Keratinocyte (primary cell): ENCODE measurements at regions not wholly inside any gene's neighbourhood (a gene's known extent, or its start where the extent isn't known, plus 50 kb on each side); places are given as distances from the start of the nearest gene placed in this dataset.

Experiments used
- DNase-seq: peaks from one replicate; pipeline ENCODE4 v3.0.0-alpha.2; 2011; ENCODE audit warnings: low read depth, missing footprints, low spot score
- FAIRE-seq: peaks from 2 replicates; lab custom pipeline; 2011; peaks lifted over from hg19 to GRCh38; lab: Jason Lieb, UNC
- H2AFZ ChIP-seq: 2 replicates; pipeline ENCODE4 v1.6.0; 2012; ENCODE audit warnings: low read length, control low read depth, inconsistent platforms; ENCODE audit not compliant: control insufficient read depth
- H3K27ac ChIP-seq: 2 replicates; pipeline ENCODE4 v1.5.1; 2011; ENCODE audit warnings: low read length; ENCODE audit not compliant: control insufficient read depth, insufficient read depth
- H3K27me3 ChIP-seq: 3 replicates; pipeline ENCODE4 v1.6.0; 2011; ENCODE audit warnings: low read length; ENCODE audit not compliant: control insufficient read depth, insufficient read depth; ENCODE audit errors: extremely low read depth
- H3K36me3 ChIP-seq, 2 experiments: 2 replicates in 1 of 2; 3 replicates in 1 of 2; pipeline ENCODE4 v1.5.1; 2011; ENCODE audit warnings: low read length in 2 of 2, mild to moderate bottlenecking in 1 of 2; ENCODE audit not compliant: control insufficient read depth in 2 of 2, insufficient read depth in 2 of 2; ENCODE audit errors: extremely low read depth in 1 of 2
- H3K4me1 ChIP-seq: 3 replicates; pipeline ENCODE4 v1.5.1; 2011; ENCODE audit warnings: low read length; ENCODE audit not compliant: control insufficient read depth, insufficient read depth; ENCODE audit errors: extremely low read depth
- H3K4me2 ChIP-seq: 3 replicates; pipeline ENCODE4 v1.6.0; 2011; ENCODE audit warnings: low read depth, low read length; ENCODE audit not compliant: control insufficient read depth, insufficient read depth; ENCODE audit errors: extremely low read depth
- H3K4me3 ChIP-seq, 3 experiments: fragments of 200-600 bp in 1 of 3; sonication (generic) in 1 of 3; 2 replicates in 2 of 3; 3 replicates in 1 of 3; pipeline ENCODE4 v1.5.1; 2011 to 2016; ENCODE audit warnings: low read length in 3 of 3, mild to moderate bottlenecking in 3 of 3, control low read depth in 2 of 3, inconsistent platforms in 1 of 3, low read depth in 1 of 3, mixed read lengths in 1 of 3, mixed run types in 1 of 3, moderate library complexity in 1 of 3; ENCODE audit not compliant: control insufficient read depth in 2 of 3, insufficient read depth in 2 of 3; ENCODE audit errors: extremely low read depth in 1 of 3
- H3K79me2 ChIP-seq: 2 replicates; pipeline ENCODE4 v1.6.0; 2012; ENCODE audit warnings: low read length; ENCODE audit not compliant: control insufficient read depth, insufficient read depth
- H3K9ac ChIP-seq: 3 replicates; pipeline ENCODE4 v1.6.0; 2011; ENCODE audit warnings: low read length; ENCODE audit not compliant: control insufficient read depth, insufficient read depth; ENCODE audit errors: extremely low read depth
- H3K9me1 ChIP-seq: 3 replicates; pipeline ENCODE4 v1.6.0; 2011; ENCODE audit warnings: low read length; ENCODE audit not compliant: control insufficient read depth, insufficient read depth; ENCODE audit errors: extremely low read depth
- H3K9me3 ChIP-seq: 2 replicates; pipeline ENCODE4 v1.5.1; 2012; ENCODE audit warnings: low read depth, low read length; ENCODE audit not compliant: control insufficient read depth
- H4K20me1 ChIP-seq: 3 replicates; pipeline ENCODE4 v1.6.0; 2011; ENCODE audit warnings: low read length; ENCODE audit not compliant: control insufficient read depth, insufficient read depth; ENCODE audit errors: extremely low read depth
- CTCF ChIP-seq, 3 experiments: IDR thresholded peaks in 1 of 3; conservative IDR thresholded peaks in 1 of 3; optimal IDR thresholded peaks in 1 of 3; 2 replicates in 2 of 3; 3 replicates in 1 of 3; pipeline versions ENCODE3 to v1.5.1; 2011; ENCODE audit warnings: low read length in 3 of 3, mild to moderate bottlenecking in 3 of 3, moderate library complexity in 2 of 3, control low read depth in 1 of 3, inconsistent platforms in 1 of 3; ENCODE audit not compliant: insufficient read depth in 2 of 3; ENCODE audit errors: extremely low read depth in 1 of 3
- EZH2 ChIP-seq: IDR thresholded peaks from one replicate; pipeline ENCODE4 v1.6.1; 2012; ENCODE audit warnings: inconsistent platforms, mild to moderate bottlenecking, low read length, moderate library complexity
- dilution Hi-C: fragments of 300-500 bp; cut with MboI; formaldehyde crosslinking; loops from one replicate; pipeline ENCODE4 v1.7.0; 2020; ENCODE audit warnings: low sequenced_read_pairs; ENCODE audit not compliant: extremely low pct_ligation_motif_present

- Histone ChIP-seq H3K9ac (no peak overlapping the region), H3K4me2 (no peak overlapping the region), H3K4me3 (no peak overlapping the region), H3K27ac (no peak overlapping the region), H3K4me1 (no peaks in the 10 kb centered on the region), H3K9me1 (no peaks in the 10 kb centered on the region), H2AFZ (no peak overlapping the region), H3K27me3 (peaks cover 1% of the 10 kb centered on the region), H4K20me1 (no peaks in the 10 kb centered on the region), H3K79me2 (no peaks in the 10 kb centered on the region), H3K9me3 (no peaks in the 10 kb centered on the region), H3K36me3 (no peaks in the 10 kb centered on the region)
- TF ChIP-seq EZH2 (no peak), CTCF (optimal IDR thresholded peaks at IDR 0.05 in 1 of 3, IDR thresholded peaks at IDR 0.05 in 1 of 3, conservative IDR thresholded peaks at IDR 0.05 in 1 of 3; ENCODE audit: extremely low read depth in 1 of 3, insufficient read depth in 2 of 3, low read length in 3 of 3) (no peak)
- dilution Hi-C loops, result no loop called here
- DNase-seq (no peak), FAIRE-seq (no peak)
These were observed 173.7 kb upstream of the PRPS1L1 start for GRCh38 chr7:18201350-18201749.

GRCh38 chr7:18202315-18203045 is 174.8 kb upstream of the PRPS1L1 start:
- no peaks in the 10 kb centered on the region for H4K20me1 ChIP-seq

More at GRCh38 chr7:18202315-18203045, 174.8 kb upstream of the PRPS1L1 start:
- Histone ChIP-seq H3K9ac (no peak overlapping the region), H3K27ac (no peak overlapping the region), H3K79me2 (no peaks in the 10 kb centered on the region), H3K4me3 (no peak overlapping the region), H2AFZ (no peak overlapping the region), H3K36me3 (no peaks in the 10 kb centered on the region), H3K9me3 (no peaks in the 10 kb centered on the region), H3K27me3 (no peaks in the 10 kb centered on the region), H3K4me2 (no peak overlapping the region), H3K9me1 (no peaks in the 10 kb centered on the region), H3K4me1 (no peaks in the 10 kb centered on the region)
- DNase-seq, result no peak
- dilution Hi-C loops, result no loop called here
- no peak for FAIRE-seq
- TF ChIP-seq EZH2, result no peak
- no peak for TF ChIP-seq CTCF (optimal IDR thresholded peaks at IDR 0.05 in 1 of 3, IDR thresholded peaks at IDR 0.05 in 1 of 3, conservative IDR thresholded peaks at IDR 0.05 in 1 of 3; ENCODE audit: extremely low read depth in 1 of 3, insufficient read depth in 2 of 3, low read length in 3 of 3)
